Body of pancreas (tissue), 4 donors: ENCODE measurements at regions not wholly inside any gene's neighbourhood (a gene's known extent, or its start where the extent isn't known, plus 50 kb on each side); places are given as distances from the start of the nearest gene placed in this dataset.

ENCODE experiments used
- POLR2A ChIP-seq, 3 donors: fragments of 450-650 bp; IDR thresholded peaks; one replicate each; pipeline ENCODE4 v1.6.1; 2016; ENCODE audit warnings: antibody characterized with exemption in 3 of 3, mild to moderate bottlenecking in 2 of 3
- TF ChIP-seq, protein P1 (sequence below), 7 experiments: fragments of 450-650 bp in 4 of 7; fragments of 200-600 bp in 3 of 7; sonication (generic) in 3 of 7; IDR thresholded peaks; one replicate each; pipeline ENCODE4 v1.5.1; 2016 to 2019; ENCODE audit warnings: antibody characterized with exemption in 7 of 7

- TF ChIP-seq, protein P1, sequence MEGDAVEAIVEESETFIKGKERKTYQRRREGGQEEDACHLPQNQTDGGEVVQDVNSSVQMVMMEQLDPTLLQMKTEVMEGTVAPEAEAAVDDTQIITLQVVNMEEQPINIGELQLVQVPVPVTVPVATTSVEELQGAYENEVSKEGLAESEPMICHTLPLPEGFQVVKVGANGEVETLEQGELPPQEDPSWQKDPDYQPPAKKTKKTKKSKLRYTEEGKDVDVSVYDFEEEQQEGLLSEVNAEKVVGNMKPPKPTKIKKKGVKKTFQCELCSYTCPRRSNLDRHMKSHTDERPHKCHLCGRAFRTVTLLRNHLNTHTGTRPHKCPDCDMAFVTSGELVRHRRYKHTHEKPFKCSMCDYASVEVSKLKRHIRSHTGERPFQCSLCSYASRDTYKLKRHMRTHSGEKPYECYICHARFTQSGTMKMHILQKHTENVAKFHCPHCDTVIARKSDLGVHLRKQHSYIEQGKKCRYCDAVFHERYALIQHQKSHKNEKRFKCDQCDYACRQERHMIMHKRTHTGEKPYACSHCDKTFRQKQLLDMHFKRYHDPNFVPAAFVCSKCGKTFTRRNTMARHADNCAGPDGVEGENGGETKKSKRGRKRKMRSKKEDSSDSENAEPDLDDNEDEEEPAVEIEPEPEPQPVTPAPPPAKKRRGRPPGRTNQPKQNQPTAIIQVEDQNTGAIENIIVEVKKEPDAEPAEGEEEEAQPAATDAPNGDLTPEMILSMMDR (IDR thresholded peaks at IDR 0.05): no peak
- no peak for TF ChIP-seq POLR2A (IDR thresholded peaks at IDR 0.05)
Measured at GRCh38 chr12:24664161-24664880, 284.6 kb downstream of the BCAT1 start.
